Right renal pelvis (tissue), 4 donors: ENCODE measurements at regions not wholly inside any gene's neighbourhood (a gene's known extent, or its start where the extent isn't known, plus 50 kb on each side); places are given as distances from the start of the nearest gene placed in this dataset.

Experiments
- DNase-seq, 4 donors: peaks; one replicate each; pipeline ENCODE4 v3.0.0-alpha.2; 2013; ENCODE audit warnings: low read depth in 4 of 4, low spot score in 3 of 4, missing footprints in 1 of 4

DNA sequence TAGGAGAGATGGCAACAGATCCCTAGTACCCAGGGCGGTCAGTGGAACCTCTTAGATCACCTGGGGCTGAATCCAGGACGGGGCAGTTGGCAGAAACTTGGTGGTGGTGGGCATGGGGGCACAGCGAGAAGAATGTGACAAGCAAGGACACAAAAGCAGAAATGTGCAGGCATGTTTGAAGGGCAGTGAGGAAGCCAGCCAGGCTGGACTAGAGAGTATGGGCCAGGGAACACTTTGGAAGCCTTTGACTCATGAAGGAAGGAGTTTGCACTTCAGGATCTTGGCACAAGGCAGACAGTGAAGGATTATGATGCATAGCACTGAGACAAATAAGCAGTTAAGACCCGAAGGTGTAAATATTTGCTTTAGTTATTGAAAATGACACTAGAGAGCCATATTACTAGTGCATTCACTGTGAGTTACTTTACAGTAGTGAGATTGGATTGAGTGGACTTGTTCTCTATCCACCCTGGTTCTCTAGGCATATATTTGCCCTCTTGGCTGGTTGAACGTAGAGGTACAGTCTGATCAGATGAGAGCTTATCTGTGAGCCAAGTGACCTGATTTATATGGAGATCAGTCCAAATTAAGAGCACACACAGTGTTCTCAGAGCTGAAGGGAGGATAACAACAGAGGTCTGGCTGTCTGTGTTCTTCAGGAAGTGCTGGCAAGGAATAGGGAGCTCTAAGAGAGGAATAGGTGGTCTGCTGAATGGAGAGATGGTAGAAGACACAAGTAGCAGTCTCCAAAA, 210.4 kb downstream of the SNX19 start:
- DNase-seq = no peak

DNA sequence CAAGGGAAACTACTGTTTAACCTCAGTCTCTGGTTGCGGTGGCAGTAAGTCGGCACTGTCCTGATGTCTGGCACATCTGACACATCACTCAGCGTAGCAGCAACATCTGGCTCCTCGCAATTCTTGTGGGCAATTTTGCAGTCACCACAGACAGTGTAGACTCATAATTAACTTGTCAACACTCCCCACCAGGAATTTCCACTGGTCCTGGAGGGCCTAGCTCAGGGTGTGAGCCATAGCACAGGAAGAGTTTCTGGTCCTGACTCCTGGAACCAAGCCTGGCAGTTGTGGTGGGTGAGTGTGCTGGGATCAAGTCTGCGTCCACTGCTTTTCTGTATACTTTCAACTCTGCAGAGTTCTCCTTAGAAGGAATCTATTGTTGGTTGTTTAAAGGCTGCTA, 209.7 kb downstream of the SNX19 start:
- DNase-seq = no peak

DNA sequence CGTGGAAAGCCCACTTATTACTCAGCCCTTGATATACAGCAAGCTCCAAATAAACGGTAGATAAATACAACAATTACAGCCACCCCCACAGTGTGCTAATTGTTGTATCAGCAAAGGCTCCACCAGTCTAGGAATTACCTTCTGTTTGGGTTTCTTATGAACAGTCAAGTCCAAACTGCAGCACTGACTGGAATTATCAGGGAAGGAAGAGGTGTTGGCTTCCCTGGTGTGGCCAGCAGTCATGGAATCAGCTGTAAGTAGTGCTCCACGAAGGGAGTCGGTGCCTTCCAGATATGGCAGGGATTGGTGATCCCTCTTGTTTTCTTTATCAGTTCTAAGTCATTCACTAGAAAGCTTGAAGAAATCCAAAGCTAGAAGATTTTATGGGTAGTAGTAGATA, 209.1 kb downstream of the SNX19 start:
- no peak for DNase-seq

DNA sequence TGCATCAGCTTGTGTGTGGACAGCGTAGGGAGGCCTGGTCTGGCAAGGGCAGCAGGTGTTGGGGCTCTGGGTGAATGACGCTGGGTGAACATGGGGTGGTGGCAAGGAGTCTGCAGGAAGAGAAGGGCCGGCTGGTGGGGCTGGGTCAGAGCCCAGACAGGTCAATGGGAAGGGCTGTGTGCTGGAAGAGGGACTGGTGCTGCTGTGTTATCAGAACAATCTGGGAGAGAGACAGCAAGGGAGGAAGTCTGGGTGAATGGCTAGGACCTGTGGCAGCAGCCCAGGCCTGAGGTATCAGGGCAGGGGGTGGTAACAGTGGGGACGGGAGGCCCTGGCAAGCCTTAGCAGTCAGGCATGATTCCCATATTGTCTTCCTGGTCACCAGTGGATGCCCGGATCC, 206.7 kb downstream of the SNX19 start:
- DNase-seq = no peak

DNA sequence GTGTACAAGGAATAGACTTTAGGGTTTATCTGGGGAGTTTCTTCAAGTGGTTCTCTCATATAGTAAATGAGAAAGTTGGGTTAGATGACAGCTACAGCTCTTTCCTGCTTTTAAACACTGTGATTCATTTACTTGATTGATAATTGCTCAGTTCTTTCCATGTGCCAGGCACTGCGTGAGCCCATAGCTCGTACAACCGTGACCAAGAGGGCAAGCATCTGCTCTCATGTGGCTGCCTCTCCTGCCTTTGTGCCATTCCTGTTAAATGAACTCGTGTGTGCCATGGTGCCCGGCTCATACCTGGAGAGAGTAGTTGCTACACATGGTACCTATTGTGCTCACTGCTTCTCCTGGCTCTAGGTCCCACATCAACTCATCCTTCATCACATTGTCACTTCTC, 206.3 kb downstream of the SNX19 start:
- no peak for DNase-seq

DNA sequence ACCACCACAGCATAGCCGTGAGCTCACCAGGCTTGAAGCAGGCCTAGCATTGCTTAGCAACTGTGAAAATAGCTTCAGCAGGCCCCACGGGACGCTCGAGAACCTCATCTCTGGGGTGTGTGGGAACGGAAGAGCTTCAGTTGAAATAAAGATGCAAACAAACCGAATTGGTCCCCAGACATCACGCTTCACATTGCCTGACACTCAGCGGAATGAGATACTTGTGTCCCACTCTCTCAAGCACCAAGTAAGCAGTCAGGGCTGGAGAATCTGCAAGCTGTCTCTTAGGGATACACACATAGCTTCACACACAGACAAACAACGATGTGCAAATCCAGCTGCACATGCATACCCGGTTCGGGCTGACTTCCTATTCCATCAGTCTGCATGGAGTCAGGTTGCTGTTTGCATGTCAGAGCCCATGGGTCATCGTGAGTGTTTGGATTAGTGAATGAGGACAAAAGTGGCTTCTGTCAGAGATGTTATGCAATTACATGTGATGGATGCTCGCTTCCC, 205.7 kb downstream of the SNX19 start:
- no peak for DNase-seq

DNA sequence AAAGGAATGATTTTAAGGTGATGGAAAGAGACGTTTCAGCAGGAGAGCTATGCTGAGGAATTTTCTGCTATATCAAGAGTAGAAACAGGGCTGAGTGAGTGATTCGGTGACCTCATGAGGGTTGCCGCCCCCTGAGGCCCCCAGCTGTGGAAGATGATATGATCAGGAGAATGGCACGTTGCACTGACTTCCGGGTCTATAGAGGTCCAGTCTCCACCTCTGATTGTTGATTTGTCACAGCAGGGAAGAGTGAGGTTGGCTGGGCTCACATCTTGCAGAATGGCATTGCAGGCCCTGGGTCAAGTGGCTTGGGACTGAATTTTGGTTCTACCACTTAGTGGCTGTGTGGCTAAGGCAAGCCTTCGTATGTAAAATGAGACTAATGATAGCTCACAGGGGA, 205.1 kb downstream of the SNX19 start:
- DNase-seq = no peak

DNA sequence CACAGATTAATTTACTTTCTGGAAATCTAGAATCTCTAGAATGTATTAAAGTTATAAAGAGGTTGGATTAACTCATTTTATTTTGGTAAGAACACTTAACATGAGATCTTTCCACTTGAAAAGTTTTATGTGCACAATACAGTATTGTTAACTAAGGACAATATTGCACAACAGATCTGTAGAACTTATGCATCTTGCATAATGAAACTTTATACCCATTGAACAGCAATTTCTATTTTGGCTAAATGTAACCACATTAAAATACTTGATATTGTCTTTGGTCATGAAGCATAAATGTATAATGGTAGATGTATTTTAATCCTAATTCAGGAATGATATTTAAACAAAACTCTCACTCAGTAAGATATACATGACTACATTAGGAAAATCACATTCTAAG, 203.8 kb downstream of the SNX19 start:
- no peak for DNase-seq

DNA sequence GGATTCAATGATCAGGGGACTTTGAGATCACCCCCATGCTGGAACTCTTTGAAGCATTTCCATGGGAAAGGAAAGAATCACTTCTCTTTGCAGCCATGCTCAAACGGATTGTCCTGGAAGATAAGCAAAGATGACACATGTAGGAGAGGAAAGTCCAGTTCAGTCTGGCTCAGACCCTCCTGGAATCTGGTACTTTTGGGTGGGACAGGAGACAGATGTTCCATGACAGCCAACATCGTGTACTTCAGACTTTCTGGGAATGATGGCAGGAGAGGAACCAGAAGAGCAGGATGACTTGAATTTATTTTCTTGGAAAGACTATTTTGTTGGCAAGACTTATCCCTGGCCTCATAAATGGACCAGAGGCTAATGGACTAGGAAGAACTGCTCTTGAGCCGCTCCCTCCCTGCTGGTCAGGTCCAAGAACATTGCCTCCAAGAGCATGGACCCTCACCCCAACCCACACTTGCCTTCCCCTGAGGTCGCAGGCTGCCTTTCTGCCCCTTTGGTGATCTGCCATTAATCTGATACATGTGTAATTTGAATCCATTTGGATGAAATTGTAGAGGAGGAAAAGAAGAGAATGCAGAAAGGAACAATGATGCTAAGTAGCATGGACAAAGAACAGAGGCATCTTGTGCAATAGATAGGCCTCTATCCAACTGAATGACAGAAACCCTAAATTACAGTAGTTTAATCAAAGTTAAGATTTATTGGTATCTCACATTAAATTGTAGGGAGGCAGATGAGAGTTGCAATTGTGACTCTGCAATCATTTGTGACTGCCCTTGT, 201.0 kb downstream of the SNX19 start:
- DNase-seq = no peak

DNA sequence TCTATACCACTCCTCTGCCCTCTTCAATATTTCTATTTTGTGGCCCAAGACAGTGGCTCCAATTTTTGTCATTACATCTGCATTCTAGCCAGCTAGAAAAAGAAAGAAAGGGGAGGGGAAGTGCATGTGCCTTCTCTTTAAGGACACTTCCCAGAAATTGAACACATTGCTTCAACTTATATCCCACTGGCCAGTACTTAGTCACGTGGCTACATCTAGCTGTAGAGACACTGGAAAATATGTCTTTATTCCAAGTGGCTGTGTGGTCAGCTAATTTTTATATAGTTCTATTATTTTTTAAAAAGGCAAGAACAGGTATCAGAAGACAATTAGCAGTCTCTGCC, 200.4 kb downstream of the SNX19 start:
- no peak for DNase-seq

DNA sequence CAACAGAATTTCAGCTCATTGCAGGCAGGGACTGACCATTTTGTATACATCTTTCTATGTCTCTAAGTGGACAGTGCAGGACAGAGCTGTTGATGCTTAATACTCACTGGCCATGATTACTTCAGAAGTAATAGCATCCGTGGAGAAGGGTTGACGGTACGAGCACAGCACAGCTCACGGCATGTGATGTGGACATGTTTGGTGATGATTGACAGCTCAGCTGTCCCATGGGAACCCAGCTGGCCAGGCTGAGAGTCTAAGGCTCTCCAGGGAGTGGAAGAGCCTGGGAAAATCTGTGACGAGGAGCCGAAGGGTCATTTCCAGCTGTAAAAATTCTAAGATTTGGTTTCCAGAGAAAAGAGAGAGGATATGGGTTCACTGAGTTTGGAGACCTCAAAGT, 198.2 kb downstream of the SNX19 start:
- DNase-seq = no peak

DNA sequence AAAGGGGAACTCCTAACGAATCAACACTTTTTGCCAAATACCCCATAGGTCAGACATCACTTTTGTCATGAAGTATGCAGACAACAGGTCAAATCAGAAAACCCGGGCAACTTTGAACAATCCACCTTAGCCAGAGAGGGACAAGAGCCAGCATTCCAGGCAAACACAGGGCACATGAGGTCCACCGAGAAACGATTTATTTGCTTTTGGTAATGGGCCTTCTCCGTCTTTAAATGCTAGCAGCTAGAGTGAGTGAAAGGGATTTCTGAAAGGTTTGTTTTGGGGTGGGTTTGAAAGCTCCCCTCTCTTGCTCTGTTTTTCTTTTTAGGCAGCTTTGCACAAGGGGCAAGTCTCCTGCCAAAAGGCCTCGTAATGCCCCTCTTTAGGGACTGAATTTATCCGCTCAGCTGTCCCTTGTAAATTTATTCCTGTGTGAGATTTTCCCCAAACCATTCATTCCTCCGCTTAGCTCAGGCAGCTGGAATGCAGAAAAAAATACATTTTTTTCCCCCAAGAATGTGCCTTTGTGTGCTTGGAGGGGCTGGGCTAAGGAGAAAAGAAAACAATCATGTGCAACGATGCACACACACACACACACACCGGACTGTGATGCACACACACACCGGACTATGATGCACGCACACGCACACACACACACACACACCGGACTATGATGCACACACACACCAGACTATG, 196.9 kb downstream of the SNX19 start:
- peak in 2 of 4 donors; percentile 37 to 46 for DNase-seq

DNA sequence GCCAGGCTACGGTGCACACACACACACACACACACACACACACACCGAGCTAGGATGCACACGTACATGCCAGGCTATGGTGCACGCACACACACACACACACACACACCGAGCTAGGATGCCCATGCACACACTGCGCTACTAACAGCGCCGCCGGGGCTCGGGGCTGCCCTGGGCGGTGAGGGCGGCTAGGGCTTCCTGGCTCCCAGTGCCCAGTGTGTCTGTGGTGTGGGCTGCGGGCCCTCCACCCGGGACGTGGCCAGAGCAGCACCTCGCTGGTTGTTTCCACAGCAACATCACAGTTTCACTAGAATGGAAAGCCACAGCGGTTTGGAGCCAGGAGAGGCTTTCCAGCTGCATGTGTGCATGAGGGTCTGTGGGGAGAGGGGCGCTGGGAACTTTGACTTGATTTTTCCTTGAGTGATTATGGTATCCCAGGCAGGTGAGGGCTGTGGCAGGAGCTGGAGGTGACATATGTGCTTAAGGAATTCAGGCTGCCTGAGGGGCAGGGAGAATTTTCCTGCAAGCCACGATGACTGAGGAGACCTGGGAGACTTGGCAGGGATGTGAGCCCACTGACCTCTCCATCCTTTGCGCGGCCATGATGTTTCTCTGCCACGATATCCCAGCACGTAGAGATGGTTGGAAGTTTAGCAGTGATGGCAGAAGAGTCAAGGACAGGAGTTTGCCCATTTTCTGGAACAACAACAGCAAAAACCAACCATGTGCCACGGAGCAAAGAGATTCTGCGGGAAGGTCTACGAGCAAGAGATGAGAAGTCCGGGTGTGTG, 195.9 kb downstream of the SNX19 start:
- DNase-seq = no peak

DNA sequence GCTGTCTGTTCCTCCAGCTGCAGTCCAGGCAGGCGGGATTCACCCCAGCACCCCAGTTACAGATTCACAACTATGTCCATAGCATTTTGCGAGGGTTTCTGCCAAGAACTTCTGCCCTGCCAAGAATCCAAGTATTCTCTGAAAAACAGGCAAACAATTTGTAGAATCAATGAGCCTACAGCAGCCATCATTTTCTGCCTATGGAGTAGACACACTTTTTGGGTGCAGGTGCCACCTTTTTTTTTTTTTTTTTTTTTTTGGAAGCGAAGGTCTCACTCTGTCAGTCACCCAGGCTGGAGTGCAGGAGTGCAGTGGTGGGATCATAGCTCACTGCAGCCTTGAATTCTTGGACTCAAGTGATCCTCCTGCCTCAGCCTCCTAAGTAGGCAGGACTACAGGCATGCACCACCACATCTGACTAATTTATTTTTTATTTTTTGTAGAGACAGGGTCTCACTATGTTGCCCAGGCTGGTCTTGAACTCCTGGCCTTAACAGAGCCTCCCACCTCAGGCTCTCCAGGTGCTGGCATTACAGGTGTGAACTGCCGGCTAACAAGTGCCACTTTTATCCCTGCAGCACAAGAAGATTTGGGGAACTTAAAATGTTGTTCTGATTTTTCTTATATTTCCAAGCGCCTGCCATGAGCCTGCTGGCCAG, 195.1 kb downstream of the SNX19 start:
- no peak for DNase-seq

DNA sequence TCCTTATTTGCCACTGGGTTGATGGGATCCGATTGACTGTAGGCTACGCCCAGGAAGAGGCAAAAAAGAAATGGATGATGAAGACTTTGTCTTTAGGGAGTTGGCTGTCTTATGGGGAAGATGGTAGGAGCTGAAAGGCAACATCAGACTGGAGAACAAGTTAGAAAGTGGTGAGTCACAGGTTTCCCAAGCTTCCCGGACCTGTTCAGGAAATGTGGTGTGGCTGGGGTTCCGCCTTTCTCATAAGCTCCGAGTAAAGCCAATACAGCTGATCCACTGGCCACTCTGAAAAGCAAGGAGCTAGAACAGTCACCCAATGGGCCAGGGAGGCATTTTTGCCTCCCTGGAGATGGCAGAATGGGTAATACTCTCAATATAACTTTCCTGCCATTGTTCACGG, 194.5 kb downstream of the SNX19 start:
- DNase-seq = no peak

DNA sequence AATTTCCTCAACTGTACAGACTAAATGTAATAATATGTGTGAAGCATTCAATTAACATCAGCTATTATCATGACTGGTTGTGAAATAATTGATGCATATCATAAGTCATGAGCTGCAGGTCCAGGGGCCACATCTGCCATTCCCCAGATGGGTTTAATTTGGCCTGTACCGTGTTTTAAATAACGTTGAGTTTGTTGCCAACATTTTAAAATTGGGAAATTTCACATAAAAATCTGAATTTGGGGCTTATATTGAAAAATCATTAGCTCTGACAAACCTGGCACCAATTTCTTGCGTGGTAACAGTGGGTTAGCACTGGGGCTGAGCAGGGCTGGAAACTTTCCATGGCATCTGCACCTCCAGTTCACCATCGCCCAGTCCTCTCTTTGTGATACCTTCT, 193.9 kb downstream of the SNX19 start:
- no peak for DNase-seq

DNA sequence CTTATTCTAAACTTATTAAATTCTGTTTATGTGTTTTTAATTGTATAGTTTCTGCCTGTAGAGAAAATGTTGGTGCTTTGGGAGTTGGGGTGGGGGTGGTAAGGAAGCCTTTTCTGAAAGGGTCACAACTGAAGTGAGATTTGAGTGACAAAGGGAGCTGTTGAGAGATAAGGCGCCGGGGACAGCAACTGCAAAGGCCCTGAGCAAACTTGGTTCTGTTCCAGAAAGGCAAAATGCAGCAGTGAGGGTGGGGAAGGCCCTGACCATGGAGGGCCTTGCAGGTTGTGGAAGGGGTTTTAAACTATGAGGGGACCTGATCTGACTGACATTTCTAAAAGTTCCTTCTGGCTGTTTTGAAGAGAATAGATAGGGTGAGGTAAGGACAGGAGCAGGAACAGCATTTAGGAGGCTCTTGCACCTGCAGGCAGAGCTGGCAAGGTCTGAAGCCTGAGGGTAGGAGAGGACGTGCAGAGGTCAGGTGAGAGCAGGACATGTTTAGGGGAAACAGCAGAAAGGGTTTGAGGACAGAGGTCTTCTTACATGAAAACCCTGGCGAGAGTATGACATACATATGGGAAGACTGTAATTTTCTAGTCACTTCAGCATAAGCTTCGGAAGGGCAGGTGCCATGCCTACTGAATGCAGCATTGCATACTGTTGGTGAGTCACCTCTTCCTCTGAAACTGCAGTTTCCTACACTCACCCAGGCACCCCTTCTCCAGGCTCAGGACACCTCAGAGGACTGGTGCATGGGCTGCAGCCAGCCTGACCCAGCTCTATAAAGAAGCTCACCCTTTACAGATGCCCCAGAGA, 190.7 kb downstream of the SNX19 start:
- DNase-seq = no peak

DNA sequence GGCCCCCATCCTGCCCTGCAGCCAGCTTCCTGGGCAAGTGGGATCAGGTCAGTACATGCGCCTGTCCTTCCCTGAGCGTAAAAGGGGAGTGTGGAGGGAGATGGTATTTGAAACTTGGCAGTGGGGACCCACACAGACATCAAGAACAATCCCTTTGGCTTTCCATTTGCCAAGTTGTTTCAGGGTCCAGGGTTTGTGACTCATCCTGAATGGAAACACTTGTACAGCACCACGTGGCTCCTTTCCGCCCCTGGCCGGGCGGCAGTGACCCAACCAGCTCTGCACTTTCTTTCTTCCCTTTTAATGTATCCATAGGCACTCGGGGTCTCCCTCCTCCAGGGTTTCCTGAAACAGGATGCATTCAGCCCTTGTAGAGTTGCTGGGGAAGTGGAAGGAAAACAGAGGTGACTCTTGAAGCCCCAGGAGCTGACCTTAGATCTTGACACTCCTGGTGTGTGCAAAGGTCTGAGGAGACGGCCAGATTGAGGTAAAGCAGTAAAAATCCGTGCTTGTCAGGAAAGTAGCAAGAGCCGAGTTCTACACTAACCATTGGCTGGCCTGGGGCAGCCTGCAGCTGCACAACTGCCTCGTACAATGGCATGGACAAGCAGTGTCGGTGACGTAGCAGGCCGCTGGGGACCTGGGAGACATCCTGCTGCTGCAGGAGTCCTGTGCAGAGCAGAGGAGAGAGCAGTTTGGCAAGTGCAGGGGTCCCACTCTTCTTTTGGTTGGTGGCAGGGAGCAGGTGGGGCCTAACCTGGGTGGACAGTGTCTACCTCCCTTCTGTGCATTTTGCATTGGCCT, 189.8 kb downstream of the SNX19 start:
- DNase-seq = no peak
